Activated CD8-positive, alpha-beta memory T cell treated with anti-CD3 and anti-CD28 coated beads for 24 hours (primary cell): ENCODE measurements at regions not wholly inside any gene's neighbourhood (a gene's known extent, or its start where the extent isn't known, plus 50 kb on each side); places are given as distances from the start of the nearest gene placed in this dataset.

Experiments
- DNase-seq: peaks from one replicate; pipeline ENCODE4 v3.0.0-alpha.2; 2020

GRCh38 chr18:45384962-45385315, 230.3 kb upstream of the SLC14A2 start:
- DNase-seq, result no peak

GRCh38 chr18:45386041-45386655, 229.1 kb upstream of the SLC14A2 start:
- DNase-seq, result no peak

GRCh38 chr18:45387229-45387628, 228.0 kb upstream of the SLC14A2 start:
- DNase-seq, result no peak

- no peak for DNase-seq
Measured at GRCh38 chr18:45398448-45398847, 216.8 kb upstream of the SLC14A2 start.

GRCh38 chr18:45399146-45399545, 216.1 kb upstream of the SLC14A2 start:
- DNase-seq, result no peak

- no peak for DNase-seq
Measured at GRCh38 chr18:45399643-45400042, 215.6 kb upstream of the SLC14A2 start.

GRCh38 chr18:45402485-45403056, 212.7 kb upstream of the SLC14A2 start:
- no peak for DNase-seq

GRCh38 chr18:45403341-45404049, 211.8 kb upstream of the SLC14A2 start:
- DNase-seq, result no peak

- DNase-seq, result no peak
Measured at GRCh38 chr18:45408218-45408617, 207.1 kb upstream of the SLC14A2 start.

- no peak for DNase-seq
Measured at GRCh38 chr18:45409971-45410370, 205.3 kb upstream of the SLC14A2 start.

GRCh38 chr18:45412577-45412976, 202.7 kb upstream of the SLC14A2 start:
- no peak for DNase-seq

- no peak for DNase-seq
Measured at GRCh38 chr18:45413180-45413836, 202.0 kb upstream of the SLC14A2 start.

- no peak for DNase-seq
Measured at GRCh38 chr18:45415614-45416013, 199.7 kb upstream of the SLC14A2 start.

- no peak for DNase-seq
Measured at GRCh38 chr18:45416168-45416567, 199.1 kb upstream of the SLC14A2 start.

- no peak for DNase-seq
Measured at GRCh38 chr18:45417392-45417791, 197.9 kb upstream of the SLC14A2 start.

GRCh38 chr18:45423659-45424058, 191.6 kb upstream of the SLC14A2 start:
- no peak for DNase-seq

- DNase-seq, result no peak
Measured at GRCh38 chr18:45430041-45430440, 185.2 kb upstream of the SLC14A2 start.

- DNase-seq, result no peak
Measured at GRCh38 chr18:45435810-45436209, 179.5 kb upstream of the SLC14A2 start.

GRCh38 chr18:45437366-45437765, 177.9 kb upstream of the SLC14A2 start:
- no peak for DNase-seq

GRCh38 chr18:45439851-45440645, 175.2 kb upstream of the SLC14A2 start:
- no peak for DNase-seq

GRCh38 chr18:45441110-45441847, 174.0 kb upstream of the SLC14A2 start:
- DNase-seq, result no peak

GRCh38 chr18:45444040-45444439, 171.2 kb upstream of the SLC14A2 start:
- no peak for DNase-seq
